Peyer's patch (tissue), 4 donors: ENCODE measurements at regions not wholly inside any gene's neighbourhood (a gene's known extent, or its start where the extent isn't known, plus 50 kb on each side); places are given as distances from the start of the nearest gene placed in this dataset.

Experiments
- DNase-seq, 3 donors: peaks; one replicate each; pipeline ENCODE4 v3.0.0-alpha.2; 2017 to 2019
- H3K27ac ChIP-seq, 4 donors: fragments of 200-600 bp; sonication (generic); one replicate each; pipeline ENCODE4 v1.5.1; 2016 to 2019
- H3K27me3 ChIP-seq, 2 donors: fragments of 200-600 bp; sonication (generic); one replicate each; pipeline ENCODE4 v1.5.1; 2019
- H3K36me3 ChIP-seq, 3 donors: fragments of 200-600 bp; sonication (generic); one replicate each; pipeline ENCODE4 v1.5.1; 2016 to 2019
- H3K4me1 ChIP-seq, 4 donors: fragments of 200-600 bp; sonication (generic); one replicate each; pipeline ENCODE4 v1.5.1; 2016 to 2019
- H3K4me3 ChIP-seq, 4 donors: fragments of 200-600 bp; sonication (generic); 1 replicate in 3 of 4; 2 replicates in 1 of 4; pipeline ENCODE4 v1.5.1; 2016 to 2019; ENCODE audit warnings: mild to moderate bottlenecking in 1 of 4
- H3K9me3 ChIP-seq, 4 donors: fragments of 200-600 bp; sonication (generic); one replicate each; pipeline ENCODE4 v1.5.1; 2016 to 2019; ENCODE audit warnings: mild to moderate bottlenecking in 1 of 4
- CTCF ChIP-seq, 6 experiments: fragments of 450-650 bp in 4 of 6; fragments of 200-600 bp in 2 of 6; sonication (generic) in 1 of 6; IDR thresholded peaks; one replicate each; pipeline ENCODE4 v1.5.1; 2017 to 2019; ENCODE audit warnings: antibody characterized with exemption in 6 of 6, mild to moderate bottlenecking in 3 of 6, moderate library complexity in 1 of 6
- POLR2A ChIP-seq, 2 donors: fragments of 450-650 bp; IDR thresholded peaks; one replicate each; pipeline ENCODE4 v1.5.1; 2017; ENCODE audit warnings: antibody characterized with exemption in 2 of 2, mild to moderate bottlenecking in 2 of 2, moderate library complexity in 2 of 2

- Histone ChIP-seq H3K4me3 (no peak overlapping the region), H3K9me3 (no peaks in the 10 kb centered on the region), H3K27ac (no peak overlapping the region), H3K4me1 (no peaks in the 10 kb centered on the region), H3K36me3 (no peaks in the 10 kb centered on the region), H3K27me3 (no peaks in the 10 kb centered on the region)
- no peak for DNase-seq
- TF ChIP-seq CTCF (IDR thresholded peaks at IDR 0.05), result no peak
- TF ChIP-seq POLR2A (IDR thresholded peaks at IDR 0.05), result no peak
Measured at GRCh38 chr10:108736111-108736510, 1187.2 kb downstream of the XPNPEP1 start.

GRCh38 chr10:108735380-108735779 is 1187.9 kb downstream of the XPNPEP1 start:
- no peak overlapping the region for H3K27ac ChIP-seq
- H3K4me3 ChIP-seq, result no peak overlapping the region
- H3K36me3 ChIP-seq, result no peaks in the 10 kb centered on the region
- no peaks in the 10 kb centered on the region for H3K4me1 ChIP-seq
- no peaks in the 10 kb centered on the region for H3K9me3 ChIP-seq
- DNase-seq, result no peak
- no peaks in the 10 kb centered on the region for H3K27me3 ChIP-seq
- no peak for TF ChIP-seq POLR2A (IDR thresholded peaks at IDR 0.05)
- no peak for TF ChIP-seq CTCF (IDR thresholded peaks at IDR 0.05)

GRCh38 chr10:108721874-108722273 is 1201.4 kb downstream of the XPNPEP1 start:
- no peaks in the 10 kb centered on the region for H3K27me3 ChIP-seq
- no peak for DNase-seq
- H3K4me3 ChIP-seq, result no peak overlapping the region
- H3K9me3 ChIP-seq, result peaks cover 0 to 3% (median 0%) of the 10 kb centered on the region in 4 donors
- no peaks in the 10 kb centered on the region for H3K36me3 ChIP-seq
- H3K4me1 ChIP-seq, result no peaks in the 10 kb centered on the region
- TF ChIP-seq POLR2A (IDR thresholded peaks at IDR 0.05) (no peak), CTCF (IDR thresholded peaks at IDR 0.05) (no peak)
- no peak overlapping the region for H3K27ac ChIP-seq

GRCh38 chr10:108716352-108716751 is 1207.0 kb downstream of the XPNPEP1 start:
- H3K27ac ChIP-seq, result no peak overlapping the region
- no peaks in the 10 kb centered on the region for H3K4me1 ChIP-seq
- TF ChIP-seq POLR2A (IDR thresholded peaks at IDR 0.05), result no peak
- TF ChIP-seq CTCF (IDR thresholded peaks at IDR 0.05), result no peak
- no peak for DNase-seq
- no peak overlapping the region for H3K4me3 ChIP-seq
- H3K27me3 ChIP-seq, result no peaks in the 10 kb centered on the region
- peaks cover 0 to 10% (median under 1%) of the 10 kb centered on the region in 4 donors for H3K9me3 ChIP-seq
- no peaks in the 10 kb centered on the region for H3K36me3 ChIP-seq

- Histone ChIP-seq H3K4me3 (no peak overlapping the region), H3K27ac (no peak overlapping the region), H3K27me3 (no peaks in the 10 kb centered on the region), H3K36me3 (no peaks in the 10 kb centered on the region), H3K9me3 (peaks cover 0 to 10% (median 0%) of the 10 kb centered on the region in 4 donors), H3K4me1 (no peaks in the 10 kb centered on the region)
- TF ChIP-seq POLR2A (IDR thresholded peaks at IDR 0.05), result no peak
- no peak for TF ChIP-seq CTCF (IDR thresholded peaks at IDR 0.05)
- DNase-seq, result no peak
Measured at GRCh38 chr10:108709927-108710722, 1213.2 kb downstream of the XPNPEP1 start.
